Cardiac fibroblast (primary cell): ENCODE measurements at regions not wholly inside any gene's neighbourhood (a gene's known extent, or its start where the extent isn't known, plus 50 kb on each side); places are given as distances from the start of the nearest gene placed in this dataset.

Experiments
- DNase-seq, 2 donors: peaks; one replicate each; pipeline versions ENCODE4 v3.0.0 to v3.0.0-alpha.2; 2010; ENCODE audit warnings: low read depth in 2 of 2
- H3K4me3 ChIP-seq, 2 donors: replicated peaks in 1 of 2; 1 replicate in 1 of 2; 2 replicates in 1 of 2; pipeline ENCODE4 v1.5.1; 2011; ENCODE audit warnings: low read depth in 2 of 2, low read length in 2 of 2, mild to moderate bottlenecking in 2 of 2, moderate library complexity in 1 of 2
- TF ChIP-seq, protein P1 (sequence below): IDR thresholded peaks from one replicate; pipeline ENCODE4 v1.5.1; 2011; ENCODE audit warnings: low read depth, mild to moderate bottlenecking, low read length, inconsistent platforms

DNA sequence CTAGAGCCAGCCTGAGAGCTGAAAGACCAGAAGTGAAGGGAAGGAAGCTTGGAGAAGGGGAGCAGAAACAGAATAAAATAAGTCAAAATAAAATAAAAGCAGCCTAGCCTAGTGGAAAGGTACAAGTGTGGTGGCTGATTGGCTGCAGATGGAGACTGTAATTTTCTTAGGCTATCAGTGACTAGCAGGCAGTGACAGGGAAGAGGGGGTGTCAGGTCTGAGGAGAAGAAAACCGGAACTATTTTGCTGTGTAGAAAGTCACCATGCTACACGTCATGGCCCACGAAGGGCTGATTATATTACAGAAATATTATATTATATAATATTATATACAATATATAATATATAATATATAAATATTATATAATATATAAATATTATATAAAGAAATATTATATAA, 98.1 kb upstream of the TAF11L2 start:
- no peak overlapping the region for H3K4me3 ChIP-seq
- no peak for DNase-seq
- TF ChIP-seq, protein P1, sequence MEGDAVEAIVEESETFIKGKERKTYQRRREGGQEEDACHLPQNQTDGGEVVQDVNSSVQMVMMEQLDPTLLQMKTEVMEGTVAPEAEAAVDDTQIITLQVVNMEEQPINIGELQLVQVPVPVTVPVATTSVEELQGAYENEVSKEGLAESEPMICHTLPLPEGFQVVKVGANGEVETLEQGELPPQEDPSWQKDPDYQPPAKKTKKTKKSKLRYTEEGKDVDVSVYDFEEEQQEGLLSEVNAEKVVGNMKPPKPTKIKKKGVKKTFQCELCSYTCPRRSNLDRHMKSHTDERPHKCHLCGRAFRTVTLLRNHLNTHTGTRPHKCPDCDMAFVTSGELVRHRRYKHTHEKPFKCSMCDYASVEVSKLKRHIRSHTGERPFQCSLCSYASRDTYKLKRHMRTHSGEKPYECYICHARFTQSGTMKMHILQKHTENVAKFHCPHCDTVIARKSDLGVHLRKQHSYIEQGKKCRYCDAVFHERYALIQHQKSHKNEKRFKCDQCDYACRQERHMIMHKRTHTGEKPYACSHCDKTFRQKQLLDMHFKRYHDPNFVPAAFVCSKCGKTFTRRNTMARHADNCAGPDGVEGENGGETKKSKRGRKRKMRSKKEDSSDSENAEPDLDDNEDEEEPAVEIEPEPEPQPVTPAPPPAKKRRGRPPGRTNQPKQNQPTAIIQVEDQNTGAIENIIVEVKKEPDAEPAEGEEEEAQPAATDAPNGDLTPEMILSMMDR, result no peak

DNA sequence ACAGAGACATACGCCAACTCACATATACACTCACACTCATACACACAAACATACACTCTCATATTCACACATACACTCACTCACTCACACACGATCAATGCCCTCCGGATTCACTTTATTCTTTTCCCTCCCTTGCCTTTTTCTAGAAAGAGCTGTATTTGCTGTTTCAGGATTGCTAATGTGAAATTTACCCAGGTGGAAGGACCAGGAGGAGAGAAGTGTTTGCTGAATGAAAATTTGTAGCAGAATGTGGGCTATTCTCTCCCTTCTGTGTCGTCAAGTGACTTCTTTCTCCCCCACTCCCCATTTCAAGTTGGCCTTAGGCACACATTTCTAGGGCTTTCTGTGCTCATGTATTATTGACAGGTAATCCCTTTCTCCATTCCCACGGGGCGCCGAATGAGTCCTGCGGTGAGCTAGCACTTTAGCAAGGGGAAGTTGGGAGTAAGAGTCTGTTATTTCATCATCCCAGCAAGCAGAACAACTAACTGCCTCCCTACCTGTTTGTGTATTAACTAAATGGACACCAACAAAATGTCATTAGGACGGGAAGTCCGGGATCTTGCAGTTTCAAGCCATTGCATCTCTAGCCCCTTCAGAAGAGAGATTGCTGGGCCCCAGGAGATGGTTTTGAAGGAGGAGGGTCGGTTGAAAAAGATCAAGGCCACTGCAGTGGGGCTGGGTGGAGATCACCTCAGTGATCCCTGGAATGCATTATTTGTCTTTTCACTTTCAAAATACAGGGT, 97.1 kb upstream of the TAF11L2 start:
- no peak overlapping the region for H3K4me3 ChIP-seq
- TF ChIP-seq, protein P1, result no peak
- no peak for DNase-seq

GRCh38 chr5:17401470-17402288, 96.4 kb upstream of the TAF11L2 start:
- TF ChIP-seq, protein P1, result no peak
- no peak overlapping the region for H3K4me3 ChIP-seq

GRCh38 chr5:17402289-17403121, 95.5 kb upstream of the TAF11L2 start:
- TF ChIP-seq, protein P1, result no peak
- no peak for DNase-seq

More at GRCh38 chr5:17401470-17402288, 96.4 kb upstream of the TAF11L2 start:
- no peak for DNase-seq

DNA sequence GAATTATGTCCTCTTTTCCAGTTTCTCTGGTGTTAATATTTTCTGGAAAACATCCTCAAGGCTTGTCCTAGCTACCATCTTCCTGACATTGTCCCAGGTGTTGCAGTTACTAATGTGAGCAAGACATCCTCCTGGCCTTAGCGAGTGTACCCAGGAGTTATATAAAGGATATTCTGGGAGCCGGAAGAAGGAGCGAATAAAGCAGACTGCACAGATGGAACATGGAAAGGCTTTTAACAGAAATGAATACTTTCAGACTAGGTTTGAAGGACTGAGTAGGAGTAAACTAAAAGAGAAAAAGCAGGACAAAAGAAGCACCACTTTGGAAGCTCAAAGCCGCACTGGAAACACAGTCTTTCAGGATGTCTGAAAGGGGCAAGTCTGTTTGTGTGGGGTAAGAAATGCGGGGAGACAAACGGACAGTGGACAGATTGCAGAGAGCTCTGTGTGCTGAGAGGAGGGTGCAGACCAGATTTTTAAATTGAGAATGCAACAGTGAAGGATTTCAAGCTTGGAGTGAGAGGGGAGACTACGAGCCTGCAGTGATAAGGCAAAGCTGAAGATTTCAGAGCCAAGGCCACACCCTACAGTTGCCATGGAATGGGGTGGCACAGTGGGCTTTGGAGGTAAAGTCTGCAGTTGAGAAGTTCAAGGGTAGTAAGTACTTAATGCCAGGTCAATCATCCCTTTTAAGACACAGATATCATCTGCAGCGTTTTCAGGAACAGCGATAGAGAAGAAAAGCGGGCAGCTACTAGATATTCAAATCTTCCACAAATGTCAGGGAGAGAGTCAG, 94.1 kb upstream of the TAF11L2 start:
- no peak for DNase-seq
- no peak overlapping the region for H3K4me3 ChIP-seq
- TF ChIP-seq, protein P1, result no peak

More at GRCh38 chr5:17402289-17403121, 95.5 kb upstream of the TAF11L2 start:
- no peak overlapping the region for H3K4me3 ChIP-seq

DNA sequence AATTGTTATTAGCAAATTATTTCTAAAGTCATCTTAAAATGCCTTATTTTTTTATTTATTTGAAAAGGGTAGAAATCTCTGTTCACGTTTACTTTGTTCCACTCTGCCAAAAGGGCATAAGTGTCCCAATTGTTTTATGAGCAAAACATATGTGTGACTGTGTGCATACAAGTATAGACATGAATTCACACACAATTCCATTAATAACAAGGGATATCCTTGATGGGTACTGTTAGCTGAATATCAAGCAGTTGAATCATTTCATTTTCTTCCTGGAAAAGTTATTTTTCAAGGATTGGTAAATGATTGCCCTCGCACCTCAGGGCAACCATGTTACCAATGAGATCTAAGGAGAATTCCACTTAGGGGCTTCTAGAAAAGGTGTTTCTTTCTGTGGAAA, 92.1 kb upstream of the TAF11L2 start:
- TF ChIP-seq, protein P1, result no peak
- DNase-seq, result no peak
- H3K4me3 ChIP-seq, result no peak overlapping the region
